Dedifferentiated amniotic fluid mesenchymal stem cell (primary cell): ENCODE measurements at regions not wholly inside any gene's neighbourhood (a gene's known extent, or its start where the extent isn't known, plus 50 kb on each side); places are given as distances from the start of the nearest gene placed in this dataset.
A peak's percentile ranks its signal among the peaks of the same experiment; 100 is the strongest.

ENCODE experiments used
- DNase-seq: peaks from one replicate; pipeline ENCODE4 v3.0.0-alpha.2; 2016; ENCODE audit errors: extremely low spot score

- no peak for DNase-seq
These were observed 119.8 kb upstream of the SLC25A33 start for GRCh38 chr1:9419369-9420041.

- no peak for DNase-seq
These were observed 118.3 kb upstream of the SLC25A33 start for GRCh38 chr1:9420835-9421532.

GRCh38 chr1:9421533-9421873 is 117.8 kb upstream of the SLC25A33 start:
- DNase-seq = no peak

- DNase-seq = no peak
These were observed 116.9 kb upstream of the SLC25A33 start for GRCh38 chr1:9422321-9422720.

GRCh38 chr1:9422911-9423505 is 116.3 kb upstream of the SLC25A33 start:
- DNase-seq = no peak

- no peak for DNase-seq
These were observed 115.0 kb upstream of the SLC25A33 start for GRCh38 chr1:9424261-9424660.

GRCh38 chr1:9425859-9426258 is 113.4 kb upstream of the SLC25A33 start:
- no peak for DNase-seq

- DNase-seq = no peak
These were observed 113.0 kb upstream of the SLC25A33 start for GRCh38 chr1:9426291-9426711.

- no peak for DNase-seq
These were observed 111.9 kb upstream of the SLC25A33 start for GRCh38 chr1:9427388-9427787.

- DNase-seq = peak; percentile 98
These were observed 110.5 kb upstream of the SLC25A33 start for GRCh38 chr1:9428601-9429341.

GRCh38 chr1:9429342-9429711 is 109.9 kb upstream of the SLC25A33 start:
- DNase-seq = no peak

- DNase-seq = no peak
These were observed 104.8 kb upstream of the SLC25A33 start for GRCh38 chr1:9434247-9435152.

GRCh38 chr1:9435153-9435636 is 104.1 kb upstream of the SLC25A33 start:
- no peak for DNase-seq

GRCh38 chr1:9435854-9436640 is 103.2 kb upstream of the SLC25A33 start:
- DNase-seq = no peak

GRCh38 chr1:9437961-9438430 is 101.3 kb upstream of the SLC25A33 start:
- DNase-seq = no peak

- no peak for DNase-seq
These were observed 100.7 kb upstream of the SLC25A33 start for GRCh38 chr1:9438431-9439073.

GRCh38 chr1:9439074-9439761 is 100.0 kb upstream of the SLC25A33 start:
- DNase-seq = no peak

- DNase-seq = no peak
These were observed 99.0 kb upstream of the SLC25A33 start for GRCh38 chr1:9440261-9440660.

- no peak for DNase-seq
These were observed 98.5 kb upstream of the SLC25A33 start for GRCh38 chr1:9440763-9441194.
